Liver (tissue), 8 donors: ENCODE measurements at regions not wholly inside any gene's neighbourhood (a gene's known extent, or its start where the extent isn't known, plus 50 kb on each side); places are given as distances from the start of the nearest gene placed in this dataset.

Source experiments
- DNase-seq: peaks from one replicate; pipeline ENCODE4 v3.0.0-alpha.2; 2017; ENCODE audit warnings: low spot score
- H3K27ac ChIP-seq, 2 donors: one replicate each; pipeline ENCODE4 v1.7.0; 2013; ENCODE audit warnings: inconsistent platforms in 2 of 2, low read length in 2 of 2, control low read depth in 1 of 2, low read depth in 1 of 2, mild to moderate bottlenecking in 1 of 2
- H3K27me3 ChIP-seq, 4 donors: one replicate each; pipeline versions ENCODE4 v1.6.1 to v1.7.0; 2013; ENCODE audit warnings: low read length in 3 of 4, inconsistent platforms in 1 of 4, mild to moderate bottlenecking in 1 of 4, moderate library complexity in 1 of 4; ENCODE audit not compliant: control insufficient read depth in 4 of 4, insufficient read depth in 4 of 4
- H3K36me3 ChIP-seq, 4 donors: one replicate each; pipeline versions ENCODE4 v1.6.1 to v1.7.0; 2013; ENCODE audit warnings: low read length in 3 of 4, mild to moderate bottlenecking in 3 of 4, low read depth in 1 of 4, moderate library complexity in 1 of 4; ENCODE audit not compliant: control insufficient read depth in 4 of 4, insufficient read depth in 3 of 4
- H3K4me1 ChIP-seq, 4 donors: one replicate each; pipeline versions ENCODE4 v1.6.1 to v1.7.0; 2013; ENCODE audit warnings: low read length in 3 of 4, mild to moderate bottlenecking in 3 of 4, moderate library complexity in 1 of 4; ENCODE audit not compliant: control insufficient read depth in 4 of 4, insufficient read depth in 4 of 4
- H3K4me3 ChIP-seq, 3 donors: one replicate each; pipeline versions ENCODE4 v1.6.1 to v1.7.0; 2013; ENCODE audit warnings: low read length in 3 of 3, control low read depth in 1 of 3, low read depth in 1 of 3, mild to moderate bottlenecking in 1 of 3
- H3K9ac ChIP-seq, 2 donors: one replicate each; pipeline ENCODE4 v1.7.0; 2013; ENCODE audit warnings: low read length in 2 of 2, mild to moderate bottlenecking in 2 of 2, moderate library complexity in 2 of 2, control low read depth in 1 of 2, low read depth in 1 of 2
- H3K9me3 ChIP-seq, 4 donors: one replicate each; pipeline versions ENCODE4 v1.6.1 to v1.7.0; 2013; ENCODE audit warnings: low read length in 3 of 4; ENCODE audit not compliant: control insufficient read depth in 4 of 4
- CTCF ChIP-seq: fragments of 150-350 bp; IDR thresholded peaks from 2 replicates; pipeline ENCODE4 v1.5.1; 2017; ENCODE audit warnings: improper control_type of control experiment, low read depth, low read length; ENCODE audit not compliant: missing input control
- EGR1 ChIP-seq, 2 donors: IDR thresholded peaks; 2 replicates each; pipeline ENCODE4 v1.6.1; 2016 to 2018; ENCODE audit warnings: antibody characterized with exemption in 2 of 2, low read depth in 2 of 2
- FOXA1 ChIP-seq: IDR thresholded peaks from 2 replicates; pipeline ENCODE4 v1.6.1; 2016; ENCODE audit warnings: antibody characterized with exemption
- FOXA2 ChIP-seq: IDR thresholded peaks from 2 replicates; pipeline ENCODE4 v1.6.1; 2016; ENCODE audit warnings: antibody characterized with exemption
- HNF4A ChIP-seq, 2 donors: conservative IDR thresholded peaks; 2 replicates each; pipeline ENCODE4 v1.6.1; 2016; ENCODE audit warnings: antibody characterized with exemption in 2 of 2, mild to moderate bottlenecking in 2 of 2
- HNF4G ChIP-seq: IDR thresholded peaks from 2 replicates; pipeline ENCODE4 v1.6.1; 2016; ENCODE audit warnings: antibody characterized with exemption
- JUND ChIP-seq, 2 donors: IDR thresholded peaks; 2 replicates each; pipeline ENCODE4 v1.6.1; 2016; ENCODE audit warnings: antibody characterized with exemption in 2 of 2
- MAX ChIP-seq: IDR thresholded peaks from 2 replicates; pipeline ENCODE4 v1.6.1; 2016; ENCODE audit warnings: antibody characterized with exemption
- NR2F2 ChIP-seq: IDR thresholded peaks from 2 replicates; pipeline ENCODE4 v1.6.1; 2016; ENCODE audit warnings: antibody characterized with exemption
- RAD21 ChIP-seq, 2 donors: IDR thresholded peaks; 2 replicates each; pipeline ENCODE4 v1.6.1; 2016; ENCODE audit warnings: antibody characterized with exemption in 2 of 2, mild to moderate bottlenecking in 2 of 2
- REST ChIP-seq: IDR thresholded peaks from 2 replicates; pipeline ENCODE4 v1.6.1; 2016; ENCODE audit warnings: antibody characterized with exemption, mild to moderate bottlenecking
- RXRA ChIP-seq, 2 donors: IDR thresholded peaks; 2 replicates each; pipeline ENCODE4 v1.6.1; 2017 to 2018; ENCODE audit warnings: antibody characterized with exemption in 2 of 2, mild to moderate bottlenecking in 1 of 2
- TAF1 ChIP-seq: conservative IDR thresholded peaks from 2 replicates; pipeline ENCODE4 v1.6.1; 2016; ENCODE audit warnings: antibody characterized with exemption, mild to moderate bottlenecking
- ZBTB33 ChIP-seq: IDR thresholded peaks from 2 replicates; pipeline ENCODE4 v1.6.1; 2016; ENCODE audit warnings: antibody characterized with exemption
- WGBS: extraction: QIAGEN DNeasy Blood & Tissue Kit; methylation state at CpG from one replicate; pipeline ENCODE4 v1.1.7; 2013; 5-methylcytosine and 5-hydroxymethylcytosine counted together
- donor health status: healthy.
- donor health status: healthy.
- donor health status: healthy.
- donor health status: healthy.
- donor health status: healthy.

GRCh38 chr5:163252950-163253349 lies 184.4 kb upstream of the CCNG1 start:
- no peaks in the 10 kb centered on the region for H3K27me3 ChIP-seq
- H3K9me3 ChIP-seq, result no peaks in the 10 kb centered on the region
- no peaks in the 10 kb centered on the region for H3K36me3 ChIP-seq
- WGBS, result 86% methylated on average over 5 of the region's 5 CpGs
- H3K4me3 ChIP-seq, result no peak overlapping the region
- no peak overlapping the region for H3K27ac ChIP-seq
- no peak overlapping the region for H3K9ac ChIP-seq
- TF ChIP-seq FOXA2, result no peak
- TF ChIP-seq EGR1 (IDR thresholded peaks at IDR 0.05; ENCODE audit: low read depth in 2 of 2), result no peak
- no peak for TF ChIP-seq CTCF
- no peak for TF ChIP-seq RAD21 (IDR thresholded peaks at IDR 0.05)
- TF ChIP-seq MAX, result no peak
- H3K4me1 ChIP-seq, result peaks cover 3 to 9% (median 5%) of the 10 kb centered on the region in 4 donors
- no peak for DNase-seq

GRCh38 chr5:163259495-163259894 lies 177.9 kb upstream of the CCNG1 start:
- TF ChIP-seq EGR1 (IDR thresholded peaks at IDR 0.05; ENCODE audit: low read depth in 2 of 2) (no peak), TAF1 (no peak), FOXA2 (no peak), ZBTB33 (no peak), JUND (IDR thresholded peaks at IDR 0.05) (no peak), FOXA1 (no peak), CTCF (no peak), MAX (no peak), REST (no peak), HNF4A (conservative IDR thresholded peaks at IDR 0.05) (no peak), NR2F2 (no peak), RAD21 (IDR thresholded peaks at IDR 0.05) (no peak), HNF4G (no peak), RXRA (IDR thresholded peaks at IDR 0.05) (no peak)

More at GRCh38 chr5:163259495-163259894, 177.9 kb upstream of the CCNG1 start:
- Histone ChIP-seq H3K36me3 (no peaks in the 10 kb centered on the region), H3K4me3 (no peak overlapping the region), H3K27ac (no peak overlapping the region), H3K27me3 (no peaks in the 10 kb centered on the region), H3K9ac (no peak overlapping the region), H3K4me1 (peaks cover 0 to 2% (median 0%) of the 10 kb centered on the region in 4 donors), H3K9me3 (no peaks in the 10 kb centered on the region)
- DNase-seq, result no peak
- 82% methylated on average over 2 of the region's 2 CpGs for WGBS
